ENCODE measurements at regions not wholly inside any gene's neighbourhood (a gene's known extent, or its start where the extent isn't known, plus 50 kb on each side); places are given as distances from the start of the nearest gene placed in this dataset.
"Not testable (repeated sequence)": the region's sequence is repeated elsewhere in the genome, so short reads cannot be mapped to it uniquely, and the experiment has no call there.

DNA sequence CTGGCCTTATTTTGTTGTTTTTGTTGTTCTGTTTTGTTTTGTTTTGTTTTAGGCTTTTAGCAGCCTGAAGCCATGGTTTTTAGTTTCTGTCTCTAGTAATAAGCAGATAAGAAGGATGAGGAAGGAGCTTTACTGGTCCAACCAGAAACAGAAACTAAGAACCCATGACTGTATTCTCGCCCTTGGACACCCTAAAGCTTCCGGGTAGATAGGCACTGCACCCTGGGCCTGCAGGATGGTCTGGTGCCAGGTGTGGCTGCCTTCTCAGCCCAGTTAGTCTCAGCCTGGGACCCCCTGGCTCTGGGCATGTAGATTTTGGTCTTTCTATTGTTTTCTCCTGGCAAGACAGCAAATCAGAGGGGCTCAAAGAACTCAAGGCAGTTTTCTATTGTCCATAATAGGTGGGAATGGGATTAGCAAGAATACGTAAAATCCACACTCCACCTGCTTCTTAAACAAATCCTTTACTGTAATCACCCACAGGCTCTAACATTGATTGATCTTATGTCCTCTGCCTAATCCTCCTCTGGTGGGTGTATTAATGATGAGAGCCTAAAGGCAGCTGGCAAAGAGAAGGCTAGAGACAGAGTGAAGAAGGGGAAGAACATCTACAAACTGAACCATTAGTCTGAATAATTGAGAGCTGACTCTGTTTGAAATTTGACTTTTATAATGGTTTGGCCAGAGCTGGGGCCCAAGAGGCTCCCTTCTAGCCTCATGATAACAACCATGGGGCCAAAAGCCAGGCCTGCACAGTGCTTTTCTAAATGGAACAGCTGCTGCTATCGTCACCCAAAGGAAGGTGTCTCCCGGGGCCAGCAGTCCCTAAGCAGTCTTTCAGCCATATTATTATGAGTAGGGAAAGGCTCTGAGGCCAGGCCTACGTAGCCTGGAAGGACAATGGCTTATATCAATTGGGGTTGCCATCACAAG, 106.8 kb upstream of the ATP1A1 start:
- no peak for DNase-seq

DNA sequence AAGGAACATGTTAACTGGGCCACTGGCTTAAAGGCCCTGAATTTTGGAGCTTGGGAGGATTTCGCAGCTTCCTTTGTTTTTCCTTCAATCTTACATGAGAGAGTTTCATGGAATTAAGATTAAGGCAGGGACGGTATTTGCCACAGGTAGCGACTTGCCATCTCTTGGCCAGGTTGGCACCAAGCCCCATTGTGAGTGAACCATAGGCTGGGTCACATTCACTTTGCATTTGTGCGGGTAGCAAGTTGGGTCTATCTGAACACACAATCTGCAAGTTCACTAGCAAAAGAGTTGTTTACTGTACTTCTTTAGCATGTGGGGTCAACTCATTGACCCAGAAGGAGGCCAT, 106.2 kb upstream of the ATP1A1 start:
- no peak for DNase-seq

DNA sequence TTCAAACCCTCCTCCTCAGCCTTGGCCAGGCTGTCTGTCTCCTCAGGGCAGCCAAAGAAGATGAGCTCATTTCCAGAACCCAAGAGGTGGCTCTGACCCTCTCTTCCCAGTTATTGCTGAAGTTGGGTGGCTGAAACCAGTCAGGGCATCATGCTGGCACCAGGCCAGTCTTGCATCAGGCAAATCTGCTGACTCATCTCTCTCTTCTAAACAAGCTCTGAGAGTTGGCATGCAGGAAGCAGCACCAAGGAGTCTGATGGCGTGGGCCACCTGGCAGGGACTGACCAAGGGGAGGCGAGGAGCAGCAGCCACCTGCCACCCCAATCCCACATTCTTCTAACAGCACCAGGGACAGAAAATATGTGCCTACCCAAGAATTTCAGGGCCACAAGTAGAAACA, 104.8 kb upstream of the ATP1A1 start:
- no peak for DNase-seq

DNA sequence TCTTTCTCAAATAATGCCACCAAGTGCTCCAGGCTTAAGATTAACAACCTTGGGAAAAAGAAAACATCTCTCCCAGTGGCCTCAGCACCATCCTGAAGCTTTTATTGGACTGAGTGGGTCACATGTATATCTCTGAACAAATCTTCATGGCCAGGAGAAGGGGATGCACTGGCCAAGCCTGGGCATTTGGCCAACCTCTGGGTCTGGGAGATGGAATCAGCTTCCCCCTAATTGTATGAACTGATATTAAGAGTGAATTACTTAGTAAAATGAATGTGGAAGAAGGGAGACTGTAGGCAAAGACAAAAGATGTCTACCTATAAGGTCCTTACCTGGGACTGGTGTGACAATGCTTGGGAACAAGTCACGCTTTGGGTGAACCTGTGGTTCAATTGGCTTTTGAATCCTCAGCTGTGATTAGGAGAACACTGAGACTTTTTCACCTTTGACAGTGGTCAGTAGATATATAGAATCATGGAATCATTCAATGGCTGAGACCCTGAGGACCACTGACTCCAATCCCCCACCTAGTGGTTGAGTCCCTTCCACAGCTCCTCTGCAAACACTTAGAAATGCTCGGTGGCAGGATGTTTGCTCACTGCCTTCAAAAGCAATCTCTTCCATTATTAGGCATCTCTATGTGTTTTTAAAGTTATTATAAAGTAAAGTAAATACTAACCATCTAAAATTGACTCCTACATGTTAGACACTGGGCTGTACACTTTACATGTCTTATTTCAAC, 102.6 kb upstream of the ATP1A1 start:
- no peak for DNase-seq

DNA sequence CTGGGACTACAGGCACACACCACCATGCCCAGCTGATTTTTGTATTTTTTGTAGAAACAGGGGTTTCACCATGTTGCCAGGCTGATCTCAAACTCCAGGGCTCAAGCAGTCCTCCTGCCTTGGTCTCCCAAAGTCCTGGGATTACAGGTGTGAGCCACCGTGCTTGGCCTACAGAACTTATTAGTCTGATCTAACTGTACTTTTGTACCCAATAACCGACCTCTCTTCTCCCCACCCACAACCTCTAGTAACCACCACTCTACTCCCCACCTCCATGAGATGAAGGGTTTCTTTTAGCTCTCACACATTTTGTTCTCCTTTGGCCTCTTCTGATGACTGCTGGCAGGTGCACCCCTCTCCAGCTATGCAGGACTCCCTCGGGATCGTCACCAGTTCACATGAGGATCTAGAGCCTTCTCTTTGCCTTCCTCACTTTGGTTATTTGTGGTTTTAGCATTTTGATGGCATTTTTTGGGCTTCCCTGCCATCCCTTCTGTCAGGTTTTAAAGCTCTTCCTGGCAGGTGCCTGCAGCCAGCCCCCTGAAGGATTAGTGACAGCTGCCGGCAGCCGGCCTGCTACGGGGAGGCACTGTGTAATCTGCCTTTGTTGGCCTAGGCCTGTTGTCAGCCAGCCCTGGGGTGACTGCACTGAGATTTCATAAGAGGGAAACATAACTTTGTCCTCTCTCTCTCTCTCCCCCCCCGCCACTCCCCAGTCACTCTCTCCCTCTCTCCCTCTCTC, 99.8 kb upstream of the ATP1A1 start:
- no peak for DNase-seq

DNA sequence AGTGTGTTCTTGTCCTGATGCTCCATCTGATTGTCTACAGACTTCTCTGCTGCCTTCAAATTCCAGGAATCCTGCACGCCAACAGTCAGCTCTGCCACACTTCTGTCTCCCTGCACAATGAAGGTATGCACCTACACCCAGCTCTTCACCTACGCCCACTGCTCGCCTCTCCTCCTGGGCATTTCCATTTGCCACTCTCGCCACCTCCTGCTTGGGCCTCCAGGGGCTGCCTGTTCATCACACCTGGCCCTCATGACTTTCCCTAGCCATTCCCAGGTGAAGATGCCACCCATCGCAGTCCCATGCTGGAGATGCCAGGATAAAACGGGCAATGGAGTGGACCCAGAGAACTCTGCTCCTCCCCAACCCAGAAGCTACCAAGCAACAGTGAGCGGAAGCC, 96.5 kb upstream of the ATP1A1 start:
- DNase-seq, result no peak

DNA sequence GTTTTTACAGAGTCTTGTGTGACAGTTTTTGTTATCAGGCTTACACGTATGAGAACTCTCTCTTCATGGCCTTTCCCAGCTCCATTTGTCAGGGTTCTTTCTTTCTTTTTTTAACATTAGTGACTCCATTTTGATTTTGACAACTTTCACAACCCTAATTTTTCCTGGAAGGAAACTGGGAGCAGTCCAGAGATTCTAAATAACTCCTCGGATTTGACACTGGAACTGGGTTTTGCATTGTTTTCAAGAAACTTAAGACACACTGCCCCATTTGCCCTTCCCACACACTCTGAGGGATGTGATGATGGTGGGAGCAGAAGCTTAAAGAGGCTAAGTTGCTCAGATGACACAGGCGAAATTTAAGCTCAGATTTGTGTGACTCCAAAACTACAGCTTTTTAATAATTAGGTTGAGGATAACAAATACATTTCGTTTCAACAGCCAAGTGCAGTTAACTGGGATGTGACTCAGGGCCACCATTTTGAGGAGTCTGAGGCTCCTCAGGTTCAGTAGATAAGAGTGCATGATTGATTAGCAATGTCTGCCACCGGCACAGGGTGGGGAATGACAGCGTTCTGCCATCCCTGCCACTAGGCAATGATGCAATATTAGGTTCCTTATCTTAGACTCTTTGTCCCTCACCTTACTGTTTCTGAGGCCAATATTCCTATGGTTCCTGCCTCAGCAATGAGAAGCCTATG, 95.1 kb upstream of the ATP1A1 start:
- DNase-seq, result no peak

DNA sequence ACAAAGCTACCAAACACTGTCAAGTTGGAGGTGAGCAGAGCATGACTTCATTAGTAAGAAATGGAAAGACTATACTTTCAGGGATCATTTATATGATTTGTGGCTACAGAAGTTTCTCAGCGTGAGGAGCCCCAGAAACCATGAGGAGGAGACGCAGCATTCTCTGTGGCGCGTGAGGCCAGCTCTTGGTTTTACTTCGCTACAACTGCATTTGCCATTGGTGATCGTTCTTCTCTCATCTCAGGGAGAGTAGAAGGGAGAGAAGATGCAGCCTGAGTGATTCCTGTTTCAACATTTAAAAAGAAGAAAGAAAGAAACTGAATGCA, 94.5 kb upstream of the ATP1A1 start:
- DNase-seq, result no peak

DNA sequence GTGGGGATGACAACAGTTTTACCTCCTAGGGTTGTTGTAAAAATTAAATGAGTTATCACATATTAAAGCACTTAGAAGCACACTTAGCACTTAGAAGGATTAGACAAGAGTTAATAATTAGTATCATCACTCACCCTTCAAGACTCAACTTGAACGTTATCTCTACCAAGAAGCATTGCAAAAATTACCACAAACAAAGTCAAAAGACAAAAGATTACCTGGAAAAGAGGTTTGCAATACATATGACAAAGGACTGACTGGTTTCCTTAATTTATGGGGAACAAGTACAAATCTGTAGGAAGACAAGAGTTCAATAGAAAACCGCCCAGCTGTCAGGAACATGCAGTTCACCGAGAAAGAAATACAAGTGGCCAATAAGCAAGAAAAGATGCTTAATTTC, 93.3 kb upstream of the ATP1A1 start:
- DNase-seq, result no peak

DNA sequence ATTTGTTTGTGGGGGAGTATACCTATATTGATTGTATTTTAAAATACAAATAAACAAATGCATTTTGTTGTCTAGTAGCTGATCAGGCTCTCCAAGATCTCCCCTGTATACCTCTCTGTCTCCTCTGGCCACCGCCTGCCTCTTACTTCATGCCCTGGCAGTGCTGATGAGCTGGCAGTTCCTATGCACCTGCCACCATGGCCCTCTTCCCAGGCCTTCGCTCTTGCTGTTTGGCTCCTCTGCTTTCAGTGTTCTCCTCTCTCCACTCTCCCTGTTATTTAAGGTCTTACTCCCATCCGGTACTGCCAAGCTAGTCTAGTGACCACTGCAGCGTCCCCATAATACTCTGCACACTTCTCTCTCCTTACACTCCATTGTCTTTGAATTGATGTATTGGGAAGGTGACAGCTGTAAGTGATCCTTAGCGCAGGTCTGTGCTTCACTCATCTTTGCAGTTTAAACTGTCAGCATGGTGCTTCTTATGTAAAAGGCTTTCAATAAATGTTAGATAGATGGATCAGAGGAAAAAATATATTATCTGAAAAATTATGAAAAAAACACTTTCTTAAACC, 88.1 kb upstream of the ATP1A1 start:
- no peak for DNase-seq

DNA sequence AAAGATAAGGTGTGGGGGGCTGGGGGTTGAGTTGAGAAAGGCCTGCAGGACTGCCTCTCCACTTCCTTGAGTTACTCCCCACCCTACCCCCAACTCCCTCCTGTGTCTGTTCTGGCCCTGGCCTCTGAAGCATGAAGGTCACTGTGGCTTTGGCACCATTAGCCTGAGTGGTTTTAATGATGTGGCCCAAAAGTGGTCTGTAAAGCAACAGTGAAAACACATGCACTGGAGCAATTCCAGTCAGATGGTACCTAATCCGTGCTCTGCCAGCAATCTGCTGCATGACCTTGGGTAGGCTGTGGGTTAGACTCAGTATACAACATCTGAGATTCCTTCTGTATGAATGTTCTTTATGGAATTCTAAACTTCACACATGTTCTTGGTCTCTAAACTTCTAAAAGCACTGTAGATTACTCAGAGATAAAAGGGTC, 86.5 kb upstream of the ATP1A1 start:
- no peak for DNase-seq

DNA sequence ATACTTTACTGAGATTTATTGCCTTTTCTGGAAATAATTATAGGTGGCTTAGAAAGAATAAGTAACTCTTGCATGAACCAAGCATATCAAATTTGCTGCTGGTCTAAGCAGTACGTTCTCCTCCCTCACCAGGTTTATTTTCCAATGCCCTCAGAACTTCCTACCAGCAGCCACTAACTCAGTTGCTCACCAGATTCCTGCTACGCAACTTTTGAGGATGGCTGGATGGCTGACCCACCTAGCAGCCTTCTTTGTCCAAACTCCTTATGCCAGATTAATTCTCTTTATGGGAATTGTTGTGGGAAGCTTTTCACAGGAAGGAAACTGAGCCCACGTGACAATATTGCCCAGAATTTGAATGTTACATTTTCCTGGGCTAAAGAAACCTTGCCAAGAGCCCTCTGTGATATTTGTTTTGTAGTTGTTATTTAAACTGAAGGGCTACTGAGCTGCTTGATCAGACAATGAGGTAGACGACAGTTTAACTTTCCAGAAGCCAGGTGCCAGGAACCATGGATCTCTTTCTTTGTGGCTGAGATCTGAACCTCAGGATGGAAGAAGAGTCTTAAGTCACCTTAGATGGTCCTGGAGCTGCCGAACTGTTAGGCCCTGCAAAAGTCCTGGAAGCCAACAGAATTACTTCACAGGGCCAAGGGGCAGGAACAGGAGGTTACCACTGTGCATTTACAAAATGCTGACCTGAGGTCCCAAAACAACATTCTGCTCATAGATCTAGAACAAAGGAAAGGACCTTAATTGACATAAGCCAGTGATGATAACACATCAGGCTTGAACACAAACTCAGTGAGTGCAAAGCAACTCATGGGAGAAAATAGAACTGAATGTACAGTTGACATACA, 85.5 kb upstream of the ATP1A1 start:
- no peak for DNase-seq

DNA sequence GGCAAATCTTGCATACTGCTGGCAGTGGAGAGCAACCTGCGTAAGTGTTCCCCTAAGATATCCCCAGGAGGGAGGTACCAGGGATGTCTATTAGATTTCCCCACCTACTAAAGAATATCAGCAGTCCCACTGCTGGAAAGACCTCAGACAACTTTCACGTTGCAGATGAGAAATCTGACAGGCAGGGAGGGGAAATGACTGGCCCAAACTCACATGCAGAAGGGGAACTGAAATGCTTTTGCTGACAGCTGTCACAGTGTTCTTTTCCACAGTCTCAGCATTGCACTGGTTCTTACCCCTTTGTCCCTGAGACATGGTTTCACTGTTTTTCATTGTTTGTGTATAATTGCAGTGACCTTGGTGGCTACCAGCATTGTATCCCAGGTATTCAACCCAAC, 84.8 kb upstream of the ATP1A1 start:
- DNase-seq, result no peak

DNA sequence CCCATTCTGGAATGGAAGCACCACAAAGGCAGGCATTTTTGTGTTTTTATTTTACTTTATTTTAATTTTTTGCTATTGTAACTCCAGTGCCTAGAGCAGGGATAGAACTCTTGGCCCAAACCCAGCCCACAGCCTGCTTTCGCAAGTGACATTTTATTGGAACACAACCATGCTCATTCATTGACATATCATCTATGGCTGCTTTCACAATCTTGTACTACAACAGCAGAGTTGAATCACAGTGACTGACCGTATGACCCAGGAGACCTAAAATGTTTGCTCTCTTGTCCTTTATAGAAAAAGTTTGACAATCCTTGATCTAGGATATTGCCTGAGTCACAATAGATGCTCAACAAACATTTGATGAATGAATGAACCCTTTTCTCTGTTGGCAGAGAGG, 83.9 kb upstream of the ATP1A1 start:
- no peak for DNase-seq

DNA sequence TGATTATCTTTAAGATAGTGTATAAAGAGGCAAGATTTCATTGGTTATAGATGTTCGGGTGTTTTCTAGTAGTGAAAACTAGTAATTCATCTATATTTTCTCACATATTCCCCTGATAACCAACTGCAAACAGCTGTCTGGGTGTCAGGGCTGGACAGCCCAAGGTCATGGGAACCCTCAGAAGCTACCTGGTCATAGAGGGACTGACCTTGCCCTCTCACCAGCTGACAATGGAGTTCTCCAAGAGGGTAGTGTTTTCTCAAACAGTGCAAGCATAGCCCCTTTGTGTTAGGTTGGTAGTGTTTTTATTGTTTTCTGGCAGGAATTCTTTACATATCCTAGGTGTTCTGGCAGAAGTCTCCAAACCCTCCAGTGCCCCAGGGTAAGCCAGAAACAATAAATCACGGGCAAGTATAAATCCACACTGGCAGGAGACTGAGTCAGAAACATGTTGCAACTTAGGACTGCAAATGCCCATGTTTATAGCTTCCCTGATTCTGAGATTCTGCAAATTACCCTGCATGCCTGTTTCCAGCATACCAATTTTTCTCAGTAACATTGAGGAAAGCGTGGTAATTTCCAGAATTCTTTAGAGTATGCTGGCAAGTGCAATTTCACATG, 82.8 kb upstream of the ATP1A1 start:
- no peak for DNase-seq

DNA sequence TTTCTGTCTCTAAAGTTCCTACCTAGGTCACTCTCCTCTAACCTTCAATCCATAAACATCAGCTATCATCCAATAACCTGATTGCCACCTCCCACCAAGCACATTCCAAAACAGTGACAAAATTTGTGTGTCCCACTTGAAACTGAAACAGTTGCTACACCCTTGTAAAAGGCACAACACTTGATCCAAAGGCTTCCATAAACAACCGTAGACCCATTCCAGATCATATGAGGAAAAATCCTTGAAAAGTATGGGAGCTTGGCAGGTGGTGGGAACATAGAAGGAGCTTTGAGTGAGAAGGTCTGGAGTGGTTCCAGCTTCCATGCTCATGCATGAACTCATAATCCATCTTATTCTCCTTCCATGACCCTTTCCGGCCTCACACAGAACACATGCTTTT, 82.0 kb upstream of the ATP1A1 start:
- DNase-seq, result no peak

DNA sequence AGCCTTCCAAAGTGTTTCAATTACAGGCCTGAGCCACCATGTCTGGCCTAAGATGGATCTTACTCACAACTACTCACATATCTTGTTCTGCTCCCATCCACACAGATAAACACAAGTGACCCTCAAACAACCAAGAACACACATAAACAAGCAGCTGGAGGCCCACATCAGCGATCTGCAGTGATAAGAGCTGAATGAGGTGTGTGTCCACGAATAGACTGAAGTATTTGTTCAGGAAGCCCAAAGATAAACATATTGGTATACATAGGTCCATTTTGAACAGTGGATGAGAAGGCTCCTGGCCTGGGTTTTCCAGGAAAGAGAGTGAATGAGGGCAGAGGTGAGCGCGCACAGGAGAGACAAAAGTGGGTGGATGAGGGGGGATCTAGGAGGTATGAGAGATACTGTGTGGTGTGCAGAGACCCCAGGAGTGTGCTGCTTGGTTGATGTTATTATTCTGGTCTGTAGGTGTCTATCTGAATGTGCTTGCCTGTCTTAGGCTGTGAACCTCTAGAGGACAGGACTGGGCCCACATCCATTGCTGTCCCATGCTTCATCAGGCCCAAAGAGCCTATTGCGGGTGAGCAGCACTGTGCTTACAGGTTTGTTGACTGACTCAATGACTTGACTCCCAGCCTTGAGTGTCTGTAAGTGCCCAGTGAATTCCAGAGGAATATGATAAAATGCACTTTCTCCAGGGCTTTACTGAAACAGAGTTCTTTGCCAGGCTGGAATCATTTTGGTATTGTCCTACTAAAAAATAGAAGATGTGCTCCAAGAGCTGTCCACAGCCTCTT, 79.9 kb upstream of the ATP1A1 start:
- no peak for DNase-seq

DNA sequence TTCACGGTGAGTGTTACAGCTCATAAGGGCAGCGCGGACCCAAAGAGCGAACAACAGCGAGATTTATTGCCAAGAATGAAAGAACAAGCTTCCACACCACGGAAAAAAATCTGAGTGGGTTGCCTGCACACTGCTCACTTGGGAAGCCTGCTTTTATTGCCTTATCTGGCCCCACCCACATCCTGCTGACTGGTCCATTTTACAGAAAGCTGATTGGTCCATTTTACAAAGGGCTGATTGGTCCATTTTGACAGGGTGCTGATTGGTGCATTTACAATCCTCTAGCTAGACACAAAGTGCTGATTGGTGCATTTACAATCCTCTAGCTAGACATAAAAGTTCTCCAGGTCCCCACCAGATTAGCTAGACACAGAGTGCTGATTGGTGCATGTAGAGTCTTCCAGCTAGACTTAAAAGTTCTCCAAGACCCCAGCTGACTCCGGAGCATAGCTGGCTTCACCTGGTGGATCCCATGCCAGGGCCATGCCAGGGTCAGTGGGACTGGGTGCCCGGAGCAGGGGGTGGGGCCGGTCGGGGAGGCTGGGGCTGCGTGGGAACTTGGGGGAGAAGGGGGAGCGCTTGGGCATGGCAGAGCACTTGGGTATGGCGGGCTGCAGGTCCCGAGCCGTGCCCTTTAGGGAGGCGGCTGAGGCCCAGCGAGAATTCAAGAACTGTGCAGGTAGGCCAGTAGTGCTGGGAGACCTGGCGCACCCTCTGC, 75.4 kb upstream of the ATP1A1 start:
- DNase-seq, result no peak

DNA sequence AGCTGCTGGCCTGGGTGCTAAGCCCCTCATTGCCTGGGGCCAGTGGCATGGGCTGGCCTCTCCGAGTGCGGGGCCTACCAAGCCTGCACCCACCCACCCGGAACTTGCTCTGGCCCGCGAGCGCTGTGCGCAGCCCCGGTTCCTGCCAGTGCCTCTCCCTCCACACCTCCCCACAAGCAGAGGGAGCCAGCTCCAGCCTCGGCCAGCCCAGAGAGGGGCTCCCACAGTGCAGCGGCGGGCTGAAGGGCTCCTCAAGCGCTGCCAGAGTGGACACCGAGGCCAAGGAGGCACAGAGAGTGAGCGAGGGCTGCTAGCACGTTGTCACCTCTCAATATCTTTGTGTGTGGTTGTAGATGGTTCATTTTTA, 74.8 kb upstream of the ATP1A1 start:
- not testable (repeated sequence) for DNase-seq

DNA sequence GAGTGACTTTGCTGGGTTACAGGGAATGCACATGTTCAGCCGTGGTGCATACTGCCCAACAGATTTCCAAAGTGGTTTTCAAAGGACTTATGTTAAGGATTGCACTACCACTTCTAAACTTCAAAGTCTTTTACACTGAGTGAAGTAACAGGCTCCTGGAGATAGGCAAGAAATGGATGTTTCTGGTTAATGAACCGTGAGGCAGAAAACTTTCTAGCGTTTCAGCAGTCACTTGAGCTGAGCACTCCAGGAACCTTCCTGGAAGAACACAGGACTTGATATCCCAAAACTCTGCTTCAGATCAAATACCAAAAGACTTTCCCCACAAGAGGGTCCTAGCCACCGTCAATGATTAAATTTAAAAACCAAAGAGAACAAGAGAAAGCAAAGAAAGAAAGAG, 74.3 kb upstream of the ATP1A1 start:
- DNase-seq, result no peak
